ENCODE measurements at regions not wholly inside any gene's neighbourhood (a gene's known extent, or its start where the extent isn't known, plus 50 kb on each side); places are given as distances from the start of the nearest gene placed in this dataset.
"Not testable (repeated sequence)": the region's sequence is repeated elsewhere in the genome, so short reads cannot be mapped to it uniquely, and the experiment has no call there.

- no peak for DNase-seq
These were observed 293.3 kb upstream of the KLF14 start for GRCh38 chr7:131027287-131027773.

- no peak for DNase-seq
These were observed 294.3 kb upstream of the KLF14 start for GRCh38 chr7:131028295-131028694.

GRCh38 chr7:131029002-131029401 lies 295.0 kb upstream of the KLF14 start:
- DNase-seq: no peak

- DNase-seq: no peak
These were observed 296.4 kb upstream of the MKLN1 start for GRCh38 chr7:131031099-131031868.

- DNase-seq: no peak
These were observed 294.9 kb upstream of the MKLN1 start for GRCh38 chr7:131032786-131033185.

- no peak for DNase-seq
These were observed 293.4 kb upstream of the MKLN1 start for GRCh38 chr7:131034166-131034881.

- DNase-seq: no peak
These were observed 292.4 kb upstream of the MKLN1 start for GRCh38 chr7:131035088-131035770.

GRCh38 chr7:131038153-131038552 lies 289.5 kb upstream of the MKLN1 start:
- no peak for DNase-seq

- no peak for DNase-seq
These were observed 288.3 kb upstream of the MKLN1 start for GRCh38 chr7:131039355-131039762.

- no peak for DNase-seq
These were observed 287.8 kb upstream of the MKLN1 start for GRCh38 chr7:131039836-131040235.

- no peak for DNase-seq
These were observed 287.2 kb upstream of the MKLN1 start for GRCh38 chr7:131040467-131040932.

GRCh38 chr7:131041012-131041695 lies 286.5 kb upstream of the MKLN1 start:
- not testable (repeated sequence) for DNase-seq

GRCh38 chr7:131042269-131043160 lies 285.2 kb upstream of the MKLN1 start:
- no peak for DNase-seq

- DNase-seq: no peak
These were observed 282.1 kb upstream of the MKLN1 start for GRCh38 chr7:131045526-131045925.

GRCh38 chr7:131046246-131046645 lies 281.4 kb upstream of the MKLN1 start:
- DNase-seq: no peak

GRCh38 chr7:131047651-131048304 lies 279.9 kb upstream of the MKLN1 start:
- DNase-seq: no peak

- no peak for DNase-seq
These were observed 276.4 kb upstream of the MKLN1 start for GRCh38 chr7:131051304-131051703.

GRCh38 chr7:131052285-131052904 lies 275.3 kb upstream of the MKLN1 start:
- DNase-seq: no peak

GRCh38 chr7:131056007-131056406 lies 271.7 kb upstream of the MKLN1 start:
- no peak for DNase-seq

- DNase-seq: no peak
These were observed 270.5 kb upstream of the MKLN1 start for GRCh38 chr7:131057015-131057793.

Data from activated gamma-delta T cell (primary cell).